ENCODE measurements at regions not wholly inside any gene's neighbourhood (a gene's known extent, or its start where the extent isn't known, plus 50 kb on each side); places are given as distances from the start of the nearest gene placed in this dataset.

DNA sequence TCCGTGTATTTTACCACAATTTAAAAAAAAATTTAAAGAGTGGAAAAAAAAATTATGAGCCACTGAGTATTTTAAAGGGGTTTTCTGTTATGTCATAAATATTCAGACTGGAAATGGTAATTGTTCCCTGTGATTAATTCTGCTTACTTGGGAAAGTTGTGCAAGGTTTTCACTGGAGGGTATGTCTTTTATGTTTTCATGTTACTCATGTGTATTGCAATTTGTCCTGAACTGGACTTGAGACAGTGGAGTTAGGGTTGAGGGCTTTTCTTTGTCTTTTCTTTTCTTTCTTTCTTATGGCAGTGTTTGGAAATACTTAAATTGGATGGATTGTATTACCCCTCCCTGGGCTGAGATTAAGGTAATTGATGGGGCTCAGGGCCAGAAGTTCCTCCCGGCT is 257.7 kb downstream of the BAMBI start:
- no peak for DNase-seq

DNA sequence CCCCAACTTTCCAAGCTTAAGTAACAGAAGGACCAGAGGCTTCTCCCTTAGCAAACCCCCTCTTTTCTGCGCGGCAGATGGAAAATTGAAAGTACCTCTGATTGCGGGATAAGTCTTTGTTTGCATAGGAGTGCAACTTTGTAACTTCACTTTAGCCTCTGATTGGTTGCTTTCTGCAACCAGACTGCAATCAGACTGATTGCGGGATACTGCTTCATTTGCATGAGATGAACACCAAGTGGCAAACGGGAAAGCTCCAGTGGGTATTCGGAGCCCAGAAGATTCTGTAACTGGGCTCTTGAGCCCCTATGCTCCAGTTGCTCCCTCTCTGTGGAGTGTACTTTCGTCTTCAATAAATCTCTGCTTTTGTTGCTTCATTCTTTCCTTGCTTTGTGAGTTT is 260.6 kb downstream of the BAMBI start:
- no peak for DNase-seq

DNA sequence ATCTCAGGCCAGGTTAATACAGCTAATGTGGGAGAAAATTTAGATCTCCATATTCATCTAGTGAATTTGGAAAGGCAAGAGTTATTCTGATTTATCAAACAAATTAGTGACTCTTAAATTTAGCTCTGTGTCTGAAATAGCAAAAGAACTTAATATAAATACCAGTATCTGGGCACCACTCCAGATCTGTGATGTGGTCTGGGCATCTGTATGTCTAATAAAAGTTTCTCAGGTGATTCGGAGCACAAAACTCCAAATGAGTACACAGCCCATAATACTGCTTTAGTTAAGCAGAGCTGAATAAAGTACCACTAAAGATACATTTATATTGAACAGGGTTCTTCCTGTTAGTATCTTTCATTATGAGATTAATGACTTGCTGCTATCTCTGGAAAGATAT is 261.4 kb downstream of the BAMBI start:
- DNase-seq, result no peak

DNA sequence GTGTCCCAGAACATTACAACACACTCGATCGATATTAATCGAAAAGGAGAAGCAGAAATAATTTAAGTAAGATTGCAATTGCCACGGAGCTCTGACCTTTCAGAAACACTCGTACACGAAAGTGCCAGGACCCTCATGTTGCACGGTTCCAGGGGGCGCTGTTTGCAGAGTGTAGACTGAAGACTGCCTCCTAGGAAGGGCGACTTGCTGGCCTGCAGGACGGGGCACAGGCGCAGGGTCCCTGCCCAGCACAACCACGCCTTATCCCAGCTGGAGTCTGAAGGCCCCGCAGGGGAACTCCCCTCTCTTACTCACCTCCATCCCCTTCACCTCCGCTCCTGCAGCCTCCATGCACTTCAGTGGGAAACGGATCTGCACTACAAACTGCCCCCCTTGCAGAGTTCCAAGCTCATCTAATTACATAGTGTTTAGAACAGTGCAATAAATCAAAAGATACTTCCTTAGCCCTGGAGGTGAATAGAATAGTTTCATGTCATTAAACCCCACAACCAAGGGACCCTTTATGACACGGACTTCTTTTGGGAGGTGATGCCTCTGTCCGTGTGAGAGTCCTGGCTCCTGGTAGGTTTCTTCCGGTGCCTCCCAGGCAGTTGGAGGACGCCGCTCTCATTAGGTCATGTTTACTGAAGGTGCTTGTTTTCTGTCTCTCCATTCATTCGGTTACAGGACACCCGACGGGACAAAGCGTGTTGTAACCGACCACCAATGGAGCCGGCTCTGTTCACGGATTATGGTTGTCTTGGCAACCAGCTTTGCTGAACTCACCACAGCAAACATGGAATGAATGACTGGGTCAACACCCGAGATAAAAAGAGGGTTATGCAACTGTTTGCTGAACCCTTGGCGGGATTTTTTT is 262.2 kb downstream of the BAMBI start:
- DNase-seq, result no peak

DNA sequence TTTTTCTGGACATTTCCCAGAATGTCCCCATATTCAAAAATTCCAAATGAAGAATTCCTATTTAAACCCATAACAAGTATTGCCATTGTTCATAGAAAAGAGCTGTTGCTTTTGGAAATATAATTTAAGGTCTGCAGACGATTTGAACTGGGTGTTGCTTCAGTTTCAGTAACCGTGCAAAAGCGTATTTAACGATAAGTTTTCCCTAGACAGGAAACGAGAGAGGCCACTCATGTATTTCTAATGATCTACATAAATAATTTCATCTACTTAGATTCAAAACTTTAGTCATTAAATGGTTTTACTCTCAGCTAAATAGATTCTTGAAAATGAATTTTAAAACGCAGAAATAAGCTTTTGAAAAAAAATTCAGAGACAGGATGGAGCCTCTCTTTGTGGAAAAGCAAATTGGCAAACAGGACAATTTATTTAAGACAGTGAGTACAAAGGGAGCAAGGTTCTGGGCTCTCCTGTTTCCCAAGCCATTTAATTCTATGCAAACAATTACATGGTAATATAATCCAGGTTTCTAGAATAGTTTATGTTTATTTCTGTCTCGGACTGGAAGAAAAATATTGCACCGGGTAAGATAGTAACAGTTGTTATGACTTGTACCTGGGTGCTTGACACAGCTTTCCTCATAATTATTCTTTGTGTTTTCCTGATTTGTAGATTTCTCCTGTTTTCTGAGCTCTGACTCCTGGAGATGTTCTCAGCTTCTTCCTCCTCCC is 263.0 kb downstream of the BAMBI start:
- DNase-seq, result no peak

DNA sequence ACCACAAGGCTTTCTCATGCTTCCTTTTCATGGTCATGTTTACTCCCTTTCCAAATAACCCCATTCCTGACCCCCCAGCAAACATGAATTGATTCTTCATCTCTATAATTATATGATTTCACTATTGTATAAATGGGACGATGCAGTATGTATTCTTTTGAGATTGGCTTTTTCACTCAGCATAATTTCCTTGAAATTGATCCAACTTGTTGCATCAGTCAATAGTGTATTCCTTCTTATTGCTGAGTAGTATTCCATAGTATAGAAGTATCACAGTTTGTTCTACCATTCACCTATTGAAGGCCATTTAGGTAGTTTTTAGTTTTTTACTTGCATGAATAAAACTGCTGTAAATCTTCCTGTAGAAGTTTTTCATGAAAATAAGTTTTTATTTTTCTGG is 264.7 kb downstream of the BAMBI start:
- no peak for DNase-seq

DNA sequence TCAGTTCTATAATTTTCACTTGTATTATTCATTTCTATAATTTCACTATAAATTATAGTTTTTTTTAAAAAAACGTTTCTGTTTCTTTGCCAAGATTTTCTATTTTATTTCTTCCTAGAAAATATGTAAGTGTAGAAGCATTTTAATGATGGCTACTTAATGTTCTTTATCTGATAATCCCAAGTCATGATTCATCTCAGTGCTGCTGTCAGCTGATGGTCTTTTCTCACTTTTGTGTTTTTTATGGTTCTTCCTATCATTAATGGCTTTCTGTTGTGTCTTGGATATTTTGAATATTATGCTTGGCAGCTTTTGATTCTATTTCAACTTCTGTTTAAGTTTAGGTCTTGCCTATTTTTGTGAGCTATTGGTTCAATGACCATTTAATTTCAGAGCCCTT is 268.6 kb downstream of the BAMBI start:
- no peak for DNase-seq

DNA sequence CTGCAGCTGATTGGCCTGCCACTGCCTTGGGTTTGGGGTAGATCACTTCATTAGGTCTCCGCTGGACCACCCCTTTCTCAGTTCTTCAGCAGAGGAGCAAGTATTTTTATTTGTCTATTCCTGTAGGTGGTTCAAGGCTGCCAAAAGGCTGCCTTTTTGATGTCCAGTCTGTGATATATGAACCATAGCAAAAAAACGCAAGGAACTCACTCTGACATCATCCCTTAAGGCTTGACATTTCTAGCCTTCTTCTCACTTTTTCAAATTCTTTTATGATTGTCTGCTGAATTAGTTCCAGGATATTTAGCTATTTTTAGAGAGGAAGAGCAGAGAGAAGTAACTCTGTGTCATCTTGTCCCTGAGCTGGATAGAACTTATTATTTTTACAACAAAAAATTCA is 269.2 kb downstream of the BAMBI start:
- no peak for DNase-seq

DNA sequence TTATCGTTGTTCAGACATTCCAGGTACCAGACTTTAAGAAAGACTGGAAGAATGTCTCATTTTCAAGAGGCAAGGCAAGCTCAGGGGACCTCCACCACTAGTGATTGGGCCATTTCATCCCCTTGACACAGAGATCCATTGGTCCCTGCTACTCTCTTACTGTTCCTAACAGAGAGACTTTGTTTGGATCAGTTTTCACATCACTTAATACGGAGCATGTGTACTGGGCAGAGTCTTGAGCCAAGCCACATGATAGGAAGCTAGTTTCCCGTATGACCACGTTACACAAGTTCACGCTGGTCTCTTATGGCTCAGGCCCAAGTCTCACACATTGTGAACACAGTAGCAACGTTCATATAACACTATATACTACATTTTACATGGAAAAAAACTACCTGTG is 269.9 kb downstream of the BAMBI start:
- DNase-seq, result no peak

DNA sequence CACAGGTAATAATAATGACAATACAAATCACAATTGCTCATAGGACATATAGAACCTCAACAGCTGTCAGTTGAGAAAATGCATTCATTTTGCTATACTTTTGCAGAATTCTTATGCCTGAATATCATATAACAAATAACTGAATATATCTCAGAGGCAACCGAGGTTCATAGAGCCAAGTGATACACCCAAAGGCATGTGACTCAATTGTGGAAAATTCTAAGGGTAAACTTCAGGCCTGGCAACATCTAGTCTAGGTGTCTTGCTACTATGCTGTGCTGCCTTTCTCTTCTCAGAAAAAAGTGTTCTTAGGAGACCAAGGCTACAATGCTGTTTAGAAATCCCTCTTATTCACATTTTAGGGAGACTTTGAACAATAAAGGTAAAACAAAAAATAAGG is 270.7 kb downstream of the BAMBI start:
- DNase-seq, result no peak

DNA sequence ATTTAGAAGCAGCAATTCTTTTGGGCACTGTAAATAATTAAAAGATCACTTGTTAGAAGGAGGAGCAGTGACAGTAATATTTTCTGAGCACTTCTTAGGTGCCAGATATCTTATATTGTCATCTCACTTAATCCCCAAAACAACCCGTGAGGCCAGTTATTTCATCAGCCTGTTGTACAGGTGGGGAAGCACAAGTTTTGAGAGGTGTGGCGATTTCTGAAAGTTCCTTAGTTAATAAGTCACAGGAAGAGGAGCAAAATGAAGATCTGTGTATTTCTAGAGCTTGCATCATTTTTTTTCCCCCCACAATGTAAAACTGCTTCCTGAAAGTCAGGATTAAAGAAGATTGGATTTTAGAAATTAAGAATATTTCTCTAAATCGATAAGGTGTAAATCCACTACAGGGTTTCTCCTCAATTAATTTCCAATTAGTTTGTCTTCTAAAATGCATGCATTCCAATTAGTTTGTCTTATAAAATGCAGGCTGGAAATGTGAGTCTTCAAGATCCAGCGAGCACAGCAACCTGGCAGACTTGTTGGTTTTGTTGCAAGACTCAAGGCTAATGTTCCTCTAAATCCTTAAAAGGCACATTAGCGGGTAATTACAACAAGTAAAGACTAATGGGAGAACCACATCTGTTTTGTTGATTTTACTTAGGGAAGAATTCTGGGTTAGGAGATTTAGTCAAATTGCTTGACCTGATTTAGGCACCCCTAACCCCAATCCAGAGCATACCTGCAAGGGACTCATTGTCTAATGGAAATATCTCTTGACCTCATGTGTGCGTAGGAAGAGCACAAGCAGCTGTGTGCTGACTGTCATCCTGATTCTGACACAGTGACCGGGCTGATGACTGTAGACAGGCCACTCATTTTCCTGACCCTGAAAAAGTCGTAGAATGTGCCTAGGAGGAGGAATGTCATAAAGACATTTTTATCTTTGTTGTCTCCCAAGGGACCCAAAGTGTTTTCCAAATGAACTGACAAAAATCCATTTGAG is 272.0 kb downstream of the BAMBI start:
- no peak for DNase-seq

DNA sequence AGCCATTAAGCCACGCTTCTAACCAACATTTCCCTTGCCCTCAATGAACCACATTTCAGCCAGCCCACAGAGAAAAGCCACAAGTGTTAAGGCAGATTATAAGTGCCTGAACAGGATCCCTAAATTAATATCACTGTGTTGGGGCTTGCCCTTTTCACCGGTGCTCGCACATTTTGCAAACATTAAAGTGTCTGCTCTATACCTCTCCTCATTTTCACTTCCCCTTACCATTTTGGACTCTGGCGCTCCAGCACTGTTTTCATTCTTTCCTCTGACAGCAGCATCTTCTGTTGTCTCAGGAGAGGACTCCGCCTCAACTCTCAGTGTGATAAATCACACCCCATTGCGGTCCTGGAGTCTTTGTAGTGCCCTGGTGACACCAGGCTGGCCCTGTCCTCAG is 274.2 kb downstream of the BAMBI start:
- DNase-seq, result no peak

DNA sequence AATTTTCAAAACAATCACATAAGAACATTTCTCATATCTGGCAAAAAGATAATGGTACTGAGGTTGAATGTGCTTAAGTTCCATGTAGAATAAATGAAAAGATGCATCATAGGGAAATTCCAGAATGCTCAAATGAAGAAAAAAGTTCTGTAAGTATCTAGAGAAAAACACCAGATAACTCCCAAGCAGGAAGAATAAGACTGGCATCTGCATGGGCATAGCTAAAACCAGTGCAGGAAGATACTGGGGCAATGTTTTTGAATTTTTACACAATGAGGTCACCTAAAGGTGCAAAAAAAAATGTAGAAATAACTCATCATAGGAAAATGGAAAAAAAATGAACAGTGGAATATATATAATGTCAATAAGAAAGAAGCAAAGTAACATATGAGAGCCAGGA is 275.2 kb downstream of the BAMBI start:
- no peak for DNase-seq

DNA sequence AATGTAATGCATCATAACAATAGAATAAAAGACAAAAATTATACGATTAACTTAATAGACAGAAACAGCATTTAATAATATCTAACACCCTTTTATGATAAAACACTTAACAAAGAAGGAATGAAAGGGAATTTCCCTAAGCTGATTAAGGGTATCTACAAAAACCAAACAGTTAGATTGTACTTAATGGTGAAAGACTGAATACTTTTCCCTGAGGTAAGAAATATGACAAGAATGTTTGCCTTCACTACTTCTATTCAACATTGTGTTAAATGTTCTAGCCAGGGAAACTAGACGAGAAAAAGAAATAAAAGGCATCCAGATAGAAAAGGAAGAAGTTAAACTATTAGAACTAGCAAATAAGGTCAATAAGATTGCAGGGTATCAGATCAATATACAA is 276.9 kb downstream of the BAMBI start:
- no peak for DNase-seq

DNA sequence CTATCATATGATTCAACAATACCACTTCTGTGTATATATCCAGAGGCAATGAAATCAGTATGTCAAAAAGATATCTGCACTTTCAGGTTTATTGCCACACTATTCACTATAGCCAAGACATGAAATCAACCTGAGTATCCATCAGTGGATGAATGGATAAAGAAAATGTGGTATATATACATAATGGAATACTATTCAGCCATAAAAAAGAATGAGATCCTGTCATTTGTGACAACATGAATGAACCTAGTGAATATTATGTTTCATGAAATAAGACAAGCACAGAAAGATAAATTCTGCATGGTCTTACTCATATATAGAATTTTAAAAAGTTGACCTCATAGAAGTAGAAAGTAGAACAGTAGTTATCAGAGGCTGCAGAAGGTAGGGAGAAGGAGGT is 281.1 kb downstream of the BAMBI start:
- DNase-seq, result no peak

DNA sequence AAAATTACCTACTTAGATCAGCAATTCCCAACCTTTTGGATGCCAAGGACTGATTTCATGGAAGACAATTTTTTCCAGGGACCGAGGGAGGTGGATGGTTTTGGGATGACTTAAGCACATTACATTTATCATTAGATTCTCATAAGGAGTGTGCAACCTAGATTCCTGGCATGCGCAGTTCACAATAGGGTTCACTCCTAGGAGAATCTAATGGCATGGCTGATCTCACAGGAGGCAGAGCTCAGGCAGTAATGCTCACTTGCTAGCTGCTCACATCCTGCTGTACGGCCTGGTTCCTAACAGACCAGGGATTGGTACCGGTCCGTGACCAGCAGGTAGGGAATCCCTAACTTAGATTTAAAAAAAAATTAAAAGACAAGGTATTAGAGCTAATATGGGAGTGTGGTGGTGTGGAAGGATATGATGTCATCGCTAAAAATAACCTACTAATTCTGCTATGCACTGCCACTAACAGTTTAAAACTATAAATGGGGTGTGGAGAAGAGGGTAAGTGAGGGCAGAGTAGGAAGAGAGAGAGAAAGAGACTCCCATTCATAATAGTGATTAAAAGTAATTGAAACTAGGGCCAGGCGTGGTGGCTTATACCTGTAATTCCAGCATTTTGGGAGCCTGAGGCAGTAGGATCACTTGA is 282.7 kb downstream of the BAMBI start:
- no peak for DNase-seq

DNA sequence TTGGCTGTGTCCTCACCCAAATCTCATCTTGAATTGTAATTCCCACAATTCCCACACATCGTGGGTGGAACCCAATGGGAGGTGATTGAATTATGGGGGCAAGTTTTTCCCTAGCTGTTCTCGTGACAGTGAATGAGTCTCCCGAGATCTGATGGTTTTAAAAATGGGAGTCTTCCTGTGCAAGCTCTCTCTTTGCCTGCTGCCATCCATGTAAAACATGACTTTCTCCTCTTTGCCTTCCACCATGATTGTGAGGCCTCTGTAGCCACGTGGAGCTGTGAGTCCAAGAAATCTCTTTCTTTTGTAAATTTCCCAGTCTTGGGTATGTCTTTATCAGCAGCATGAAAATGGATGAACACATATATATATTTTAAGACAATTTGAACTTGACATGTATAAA is 285.4 kb downstream of the BAMBI start:
- DNase-seq, result no peak

DNA sequence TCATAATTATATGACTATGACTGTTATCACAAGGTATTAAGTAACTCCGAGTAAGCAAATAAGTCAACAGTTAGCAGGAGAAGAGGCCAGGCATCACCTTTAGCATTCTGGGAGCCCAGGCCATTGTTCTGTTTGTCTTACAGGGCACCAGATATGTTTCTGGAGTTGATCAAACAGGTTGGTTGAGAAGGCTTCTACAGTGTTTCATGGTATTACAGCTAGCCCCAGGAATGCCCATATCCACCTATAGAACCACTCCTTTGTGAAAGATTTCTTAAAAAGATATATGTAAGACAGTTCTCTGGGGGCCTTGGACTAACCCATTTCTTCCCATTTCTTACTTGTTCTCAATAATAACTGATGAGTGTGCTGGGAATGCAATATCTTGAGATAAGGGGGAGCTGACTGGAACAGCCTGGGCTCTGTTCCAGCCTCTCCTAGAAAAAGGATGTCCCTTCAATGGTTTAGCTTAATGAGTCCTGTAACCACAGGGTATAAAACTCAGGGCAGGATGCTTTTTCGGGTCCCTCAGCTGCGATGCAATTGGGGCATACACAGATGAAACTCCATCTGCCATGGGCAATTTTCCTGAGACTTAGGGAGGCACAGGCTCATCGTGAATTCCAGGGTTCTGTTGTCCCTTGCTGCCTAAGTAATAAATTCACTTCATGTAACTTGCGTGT is 286.4 kb downstream of the BAMBI start:
- no peak for DNase-seq

DNA sequence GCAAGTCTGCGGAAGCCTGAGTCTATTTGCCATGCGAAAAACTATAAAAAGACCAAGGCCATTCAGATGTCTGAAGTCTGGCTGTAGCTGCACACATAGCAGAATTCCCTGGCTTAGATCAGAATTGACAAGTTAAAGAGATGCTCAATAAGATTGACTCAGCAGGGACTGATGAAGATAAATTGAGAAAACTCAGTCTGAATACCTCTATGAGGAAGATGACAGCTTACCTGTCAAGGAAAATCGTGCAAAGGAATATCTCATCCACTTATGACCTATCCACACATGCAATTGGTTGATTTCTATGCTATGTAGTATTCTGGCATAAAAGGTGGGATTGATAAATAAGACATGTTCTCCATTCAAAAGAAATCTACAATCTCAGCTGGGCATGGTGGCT is 288.6 kb downstream of the BAMBI start:
- DNase-seq, result no peak

DNA sequence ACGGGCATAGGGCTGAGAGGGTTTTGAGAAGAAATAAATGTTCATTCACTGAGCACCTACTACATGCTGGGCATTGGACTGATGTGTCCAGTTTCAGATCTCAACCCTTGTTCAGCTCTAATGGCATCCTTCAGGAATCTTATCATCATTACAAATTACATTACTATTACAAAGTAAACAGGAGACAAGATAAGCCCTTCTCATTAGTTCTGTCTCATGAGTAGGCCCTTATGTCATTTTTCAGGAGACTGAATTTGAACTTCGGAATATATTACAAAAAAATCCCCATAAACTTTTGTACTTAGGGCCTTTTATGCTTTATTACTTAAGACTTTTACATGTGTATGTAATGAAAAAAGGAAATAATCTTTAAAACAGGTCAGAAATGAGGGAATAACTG is 289.7 kb downstream of the BAMBI start:
- no peak for DNase-seq

DNA sequence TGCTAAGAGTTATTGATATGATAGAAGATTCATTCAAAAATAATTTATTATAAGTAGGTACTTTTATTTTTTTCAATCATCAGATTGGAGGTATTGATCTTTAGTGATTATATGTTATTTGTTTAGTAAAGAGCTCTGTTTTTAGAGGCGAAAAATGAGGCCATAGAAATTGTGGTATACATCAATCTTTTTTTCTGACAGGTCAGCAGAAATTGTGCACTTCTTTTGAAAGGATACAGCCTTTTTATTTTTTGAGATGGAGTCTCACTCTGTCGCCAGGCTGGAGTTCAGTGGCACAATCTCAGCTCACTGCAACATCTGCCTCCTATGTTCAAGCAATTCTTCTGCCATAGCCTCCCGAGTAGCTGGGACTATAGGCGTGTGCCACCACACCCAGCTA is 292.1 kb downstream of the BAMBI start:
- DNase-seq, result no peak

DNA sequence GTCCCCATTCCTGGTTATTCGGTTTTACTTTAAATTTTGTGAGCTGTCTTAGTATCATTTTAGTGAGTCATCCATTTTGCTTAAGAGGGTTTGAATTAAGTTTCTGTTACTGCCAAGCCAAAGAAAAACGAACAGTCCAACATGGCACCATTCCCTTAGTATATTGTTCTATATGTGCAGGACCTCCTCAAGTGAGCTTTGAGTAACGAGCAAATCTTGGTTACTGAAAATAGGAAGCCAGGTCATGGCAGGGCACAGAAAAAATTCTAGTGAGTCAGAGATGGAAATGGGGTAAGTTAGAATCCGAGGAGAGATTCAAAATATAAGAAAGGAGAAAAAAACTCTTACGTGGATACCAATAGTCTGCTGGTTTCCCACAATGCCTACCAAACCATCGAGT is 292.9 kb downstream of the BAMBI start:
- DNase-seq, result no peak

Measured in activated CD8-positive, alpha-beta memory T cell treated with anti-CD3 and anti-CD28 coated beads, Interleukin-2, amount 50 U/mL, for 4 hours (primary cell).